H1 (cell line): ENCODE measurements at regions not wholly inside any gene's neighbourhood (a gene's known extent, or its start where the extent isn't known, plus 50 kb on each side); places are given as distances from the start of the nearest gene placed in this dataset.

Source experiments
- CTCF ChIA-PET: fragments of 300-600 bp; sonication (Branson Sonifier 250); formaldehyde crosslinking; loops from one replicate; lab custom pipeline; 2021; ENCODE audit not compliant: partially characterized antibody; lab: Charles Lee
- POLR2A ChIA-PET: fragments of 300-600 bp; sonication (Branson Sonifier 250); formaldehyde crosslinking; loops from one replicate; lab custom pipeline; 2021; ENCODE audit warnings: inconsistent platforms; ENCODE audit not compliant: partially characterized antibody; lab: Charles Lee
- DNase-seq, 2 experiments: peaks; one replicate each; pipeline versions ENCODE4 v3.0.0 to v3.0.0-alpha.2; 2010 to 2022; ENCODE audit warnings: low spot score in 2 of 2, low read depth in 1 of 2, mixed read lengths in 1 of 2
- FAIRE-seq: peaks from 2 replicates; lab custom pipeline; 2011; peaks lifted over from hg19 to GRCh38; lab: Jason Lieb, UNC
- H2AFZ ChIP-seq: 2 replicates; pipeline ENCODE4 v1.8.1; 2012; ENCODE audit warnings: low read length, inconsistent platforms
- H2AK5ac ChIP-seq: 2 replicates; pipeline ENCODE4 v1.6.1; 2013; ENCODE audit warnings: low read depth, low read length
- H2BK120ac ChIP-seq: replicated peaks from 2 replicates; pipeline ENCODE3; 2013; ENCODE audit warnings: low read depth, low read length, inconsistent platforms
- H2BK12ac ChIP-seq: 2 replicates; pipeline ENCODE4 v1.6.1; 2013; ENCODE audit warnings: low read depth, low read length
- H2BK15ac ChIP-seq: 2 replicates; pipeline ENCODE4 v1.6.1; 2013; ENCODE audit warnings: low read length
- H2BK20ac ChIP-seq: 2 replicates; pipeline ENCODE4 v1.6.1; 2013; ENCODE audit warnings: low read length
- H2BK5ac ChIP-seq: 2 replicates; pipeline ENCODE4 v1.6.1; 2013; ENCODE audit warnings: low read depth, low read length
- H3K14ac ChIP-seq: 2 replicates; pipeline ENCODE4 v1.6.1; 2013; ENCODE audit warnings: inconsistent platforms; ENCODE audit not compliant: insufficient read length
- H3K18ac ChIP-seq: 2 replicates; pipeline ENCODE4 v1.6.1; 2013; ENCODE audit warnings: low read length; ENCODE audit errors: extremely low read depth
- H3K23ac ChIP-seq: 2 replicates; pipeline ENCODE4 v1.6.1; 2013; ENCODE audit warnings: inconsistent platforms; ENCODE audit not compliant: insufficient read length
- H3K23me2 ChIP-seq: 2 replicates; pipeline ENCODE4 v1.6.1; 2013; ENCODE audit warnings: low read depth, low read length
- H3K27ac ChIP-seq: 2 replicates; pipeline ENCODE4 v1.6.1; 2011; ENCODE audit warnings: low read depth, low read length, inconsistent platforms
- H3K27me3 ChIP-seq, 4 experiments: replicated peaks in 1 of 4; 1 replicate in 1 of 4; 2 replicates in 3 of 4; pipeline versions ENCODE4 v1.6.1 to v1.8.1; 2011 to 2013; ENCODE audit warnings: low read length in 3 of 4, mild to moderate bottlenecking in 3 of 4, inconsistent platforms in 2 of 4, mixed read lengths in 2 of 4, moderate library complexity in 1 of 4; ENCODE audit not compliant: control insufficient read depth in 3 of 4, insufficient read depth in 3 of 4; ENCODE audit errors: extremely low read depth in 1 of 4
- H3K36me3 ChIP-seq, 4 experiments: 2 replicates each; pipeline versions ENCODE4 v1.6.1 to v1.8.1; 2011 to 2013; ENCODE audit warnings: mild to moderate bottlenecking in 4 of 4, low read length in 3 of 4, moderate library complexity in 2 of 4, control low read depth in 1 of 4, inconsistent platforms in 1 of 4; ENCODE audit not compliant: insufficient read depth in 4 of 4, control insufficient read depth in 2 of 4
- H3K4ac ChIP-seq: replicated peaks from 2 replicates; pipeline ENCODE3; 2013; ENCODE audit warnings: low read length, low read depth, mixed read lengths, inconsistent platforms; ENCODE audit not compliant: insufficient read length
- H3K4me1 ChIP-seq, 4 experiments: replicated peaks in 1 of 4; 1 replicate in 1 of 4; 2 replicates in 3 of 4; pipeline versions ENCODE4 v1.6.1 to v1.8.1; 2011 to 2013; ENCODE audit warnings: low read length in 3 of 4, inconsistent platforms in 2 of 4, mixed read lengths in 1 of 4; ENCODE audit not compliant: insufficient read depth in 4 of 4, control insufficient read depth in 3 of 4
- H3K4me2 ChIP-seq, 2 experiments: 2 replicates each; pipeline versions ENCODE4 v1.6.1 to v1.8.1; 2011 to 2013; ENCODE audit warnings: low read depth in 2 of 2, low read length in 2 of 2, control low read depth in 1 of 2, inconsistent platforms in 1 of 2, mild to moderate bottlenecking in 1 of 2; ENCODE audit not compliant: insufficient read depth in 1 of 2
- H3K4me3 ChIP-seq, 4 experiments: fragments of 200-600, 300-600 bp in 1 of 4; sonication (generic), shearing (Covaris generic), sonication (Bioruptor Twin) in 1 of 4; 2 replicates each; pipeline versions ENCODE4 v1.5.1 to v1.8.1; 2011 to 2016; ENCODE audit warnings: low read length in 4 of 4, low read depth in 3 of 4, control low read depth in 2 of 4, inconsistent platforms in 2 of 4, mild to moderate bottlenecking in 2 of 4, mixed read lengths in 1 of 4, moderate library complexity in 1 of 4; ENCODE audit not compliant: insufficient read depth in 2 of 4; ENCODE audit errors: extremely low read depth in 1 of 4
- H3K56ac ChIP-seq: replicated peaks from 2 replicates; pipeline ENCODE3; 2013; ENCODE audit warnings: low read depth, mild to moderate bottlenecking, mixed read lengths, low read length, inconsistent platforms; ENCODE audit not compliant: insufficient read length
- H3K79me1 ChIP-seq: 2 replicates; pipeline ENCODE4 v1.6.1; 2013; ENCODE audit warnings: low read depth, low read length, control low read depth
- H3K79me2 ChIP-seq, 2 experiments: 2 replicates each; pipeline versions ENCODE4 v1.6.1 to v1.8.1; 2012 to 2013; ENCODE audit warnings: low read length in 2 of 2, mild to moderate bottlenecking in 2 of 2, inconsistent platforms in 1 of 2; ENCODE audit not compliant: insufficient read depth in 2 of 2, control insufficient read depth in 1 of 2
- H3K9ac ChIP-seq, 4 experiments: replicated peaks in 1 of 4; 1 replicate in 1 of 4; 2 replicates in 3 of 4; pipeline versions ENCODE4 v1.6.1 to v1.8.1; 2011 to 2013; ENCODE audit warnings: low read depth in 3 of 4, low read length in 3 of 4, control low read depth in 2 of 4, mild to moderate bottlenecking in 2 of 4, moderate library complexity in 2 of 4, inconsistent platforms in 1 of 4; ENCODE audit errors: extremely low read depth in 1 of 4
- H3K9me3 ChIP-seq, 2 experiments: 2 replicates each; pipeline versions ENCODE4 v1.6.1 to v1.8.1; 2012 to 2013; ENCODE audit warnings: mild to moderate bottlenecking in 2 of 2, moderate library complexity in 2 of 2, control low read depth in 1 of 2, inconsistent platforms in 1 of 2, low read depth in 1 of 2, low read length in 1 of 2, mixed read lengths in 1 of 2; ENCODE audit not compliant: insufficient read depth in 2 of 2
- H4K20me1 ChIP-seq, 2 experiments: replicated peaks in 1 of 2; 2 replicates each; pipeline versions ENCODE3 to v1.8.1; 2011 to 2013; ENCODE audit warnings: inconsistent platforms in 2 of 2, low read length in 2 of 2, mild to moderate bottlenecking in 1 of 2; ENCODE audit not compliant: insufficient read depth in 2 of 2, control insufficient read depth in 1 of 2
- H4K5ac ChIP-seq: 2 replicates; pipeline ENCODE4 v1.6.1; 2013; ENCODE audit warnings: low read length, low read depth, mixed read lengths, inconsistent platforms; ENCODE audit not compliant: insufficient read length
- H4K8ac ChIP-seq: 2 replicates; pipeline ENCODE4 v1.8.0; 2013; ENCODE audit warnings: mild to moderate bottlenecking, moderate library complexity, low read length, inconsistent platforms; ENCODE audit not compliant: insufficient read depth; ENCODE audit errors: extremely low read depth
- H4K91ac ChIP-seq: replicated peaks from 2 replicates; pipeline ENCODE3; 2013; ENCODE audit warnings: low read length, mixed read lengths, inconsistent platforms; ENCODE audit not compliant: insufficient read length
- BRCA1 ChIP-seq: IDR thresholded peaks from 2 replicates; pipeline ENCODE4 v1.6.1; 2012; ENCODE audit warnings: low read depth, low read length, improper control_type of control experiment
- CEBPB ChIP-seq: IDR thresholded peaks from 2 replicates; pipeline ENCODE4 v1.6.1; 2012; ENCODE audit warnings: low read depth, low read length
- RNF2 ChIP-seq: fragments of 200-900, 300-1000 bp; sonication (generic); IDR thresholded peaks from 2 replicates; pipeline ENCODE4 v1.7.1; 2016; ENCODE audit warnings: borderline replicate concordance, low read depth, mild to moderate bottlenecking, antibody characterized with exemption, low read length; ENCODE audit not compliant: poor library complexity, severe bottlenecking; ENCODE audit errors: missing control alignments
- SIRT6 ChIP-seq: IDR thresholded peaks from one replicate; pipeline ENCODE4 v1.7.1; 2012; ENCODE audit warnings: low read length, inconsistent platforms
- WGBS, 2 experiments: shearing (Covaris generic) in 1 of 2; methylation state at CpG; one replicate each; pipeline versions ENCODE4 v1.1.6 to v1.1.7; 2013 to 2015; ENCODE audit warnings: low lambda C conversion rate in 2 of 2, mixed read lengths in 2 of 2, inconsistent platforms in 1 of 2, low coverage in 1 of 2, missing lambda C conversion rate in 1 of 2; ENCODE audit not compliant: insufficient replicate concordance in 2 of 2, insufficient coverage in 1 of 2, insufficient read length in 1 of 2; ENCODE audit errors: extremely low coverage in 1 of 2, missing lambda C conversion rate in 1 of 2; 5-methylcytosine and 5-hydroxymethylcytosine counted together

- Histone ChIP-seq H4K5ac (no peak overlapping the region), H3K4me2 (no peak overlapping the region), H3K9ac (no peak overlapping the region), H2BK20ac (no peak overlapping the region), H3K14ac (no peak overlapping the region), H3K36me3 (no peaks in the 10 kb centered on the region), H2AK5ac (no peak overlapping the region), H4K20me1 (no peaks in the 10 kb centered on the region), H2BK5ac (no peak overlapping the region), H3K79me2 (no peaks in the 10 kb centered on the region), H3K4me1 (no peaks in the 10 kb centered on the region), H2BK15ac (no peak overlapping the region), H3K27me3 (no peaks in the 10 kb centered on the region), H3K4ac (no peak overlapping the region), H2BK12ac (no peak overlapping the region), H4K8ac (no peak overlapping the region), H3K23me2 (no peaks in the 10 kb centered on the region), H3K9me3 (no peaks in the 10 kb centered on the region), H2BK120ac (no peak overlapping the region), H3K23ac (no peak overlapping the region), H3K79me1 (no peaks in the 10 kb centered on the region), H3K4me3 (no peak overlapping the region), H3K27ac (no peak overlapping the region), H3K18ac (no peak overlapping the region), H3K56ac (no peak overlapping the region), H2AFZ (no peak overlapping the region), H4K91ac (no peak overlapping the region)
- DNase-seq: no peak
- 46% methylated on average over 1 of the region's 1 CpG; no CpG with 5 or more reads in 1 of the 2 experiments for WGBS, 2 experiments
- CTCF ChIA-PET: no interaction called here
- POLR2A ChIA-PET: no interaction called here
- TF ChIP-seq CEBPB (peak; percentile 44; the same call in 1 of the 2 replicates), BRCA1 (no peak), SIRT6 (no peak), RNF2 (no peak)
- no peak for FAIRE-seq
Measured at GRCh38 chr2:156687715-156688114, 251.5 kb downstream of the GPD2 start.
